H1 (cell line): ENCODE measurements at regions not wholly inside any gene's neighbourhood (a gene's known extent, or its start where the extent isn't known, plus 50 kb on each side); places are given as distances from the start of the nearest gene placed in this dataset.

ENCODE experiments used
- CTCF ChIA-PET: fragments of 300-600 bp; sonication (Branson Sonifier 250); formaldehyde crosslinking; loops from one replicate; lab custom pipeline; 2021; ENCODE audit not compliant: partially characterized antibody; lab: Charles Lee
- POLR2A ChIA-PET: fragments of 300-600 bp; sonication (Branson Sonifier 250); formaldehyde crosslinking; loops from one replicate; lab custom pipeline; 2021; ENCODE audit warnings: inconsistent platforms; ENCODE audit not compliant: partially characterized antibody; lab: Charles Lee
- DNase-seq, 2 experiments: peaks; one replicate each; pipeline versions ENCODE4 v3.0.0 to v3.0.0-alpha.2; 2010 to 2022; ENCODE audit warnings: low spot score in 2 of 2, low read depth in 1 of 2, mixed read lengths in 1 of 2
- FAIRE-seq: peaks from 2 replicates; lab custom pipeline; 2011; peaks lifted over from hg19 to GRCh38; lab: Jason Lieb, UNC
- H2AFZ ChIP-seq: 2 replicates; pipeline ENCODE4 v1.8.1; 2012; ENCODE audit warnings: low read length, inconsistent platforms
- H2AK5ac ChIP-seq: 2 replicates; pipeline ENCODE4 v1.6.1; 2013; ENCODE audit warnings: low read depth, low read length
- H2BK120ac ChIP-seq: replicated peaks from 2 replicates; pipeline ENCODE3; 2013; ENCODE audit warnings: low read depth, low read length, inconsistent platforms
- H2BK12ac ChIP-seq: 2 replicates; pipeline ENCODE4 v1.6.1; 2013; ENCODE audit warnings: low read depth, low read length
- H2BK15ac ChIP-seq: 2 replicates; pipeline ENCODE4 v1.6.1; 2013; ENCODE audit warnings: low read length
- H2BK20ac ChIP-seq: 2 replicates; pipeline ENCODE4 v1.6.1; 2013; ENCODE audit warnings: low read length
- H2BK5ac ChIP-seq: 2 replicates; pipeline ENCODE4 v1.6.1; 2013; ENCODE audit warnings: low read depth, low read length
- H3K14ac ChIP-seq: 2 replicates; pipeline ENCODE4 v1.6.1; 2013; ENCODE audit warnings: inconsistent platforms; ENCODE audit not compliant: insufficient read length
- H3K18ac ChIP-seq: 2 replicates; pipeline ENCODE4 v1.6.1; 2013; ENCODE audit warnings: low read length; ENCODE audit errors: extremely low read depth
- H3K23ac ChIP-seq: 2 replicates; pipeline ENCODE4 v1.6.1; 2013; ENCODE audit warnings: inconsistent platforms; ENCODE audit not compliant: insufficient read length
- H3K23me2 ChIP-seq: 2 replicates; pipeline ENCODE4 v1.6.1; 2013; ENCODE audit warnings: low read depth, low read length
- H3K27ac ChIP-seq: 2 replicates; pipeline ENCODE4 v1.6.1; 2011; ENCODE audit warnings: low read depth, low read length, inconsistent platforms
- H3K27me3 ChIP-seq, 4 experiments: replicated peaks in 1 of 4; 1 replicate in 1 of 4; 2 replicates in 3 of 4; pipeline versions ENCODE4 v1.6.1 to v1.8.1; 2011 to 2013; ENCODE audit warnings: low read length in 3 of 4, mild to moderate bottlenecking in 3 of 4, inconsistent platforms in 2 of 4, mixed read lengths in 2 of 4, moderate library complexity in 1 of 4; ENCODE audit not compliant: control insufficient read depth in 3 of 4, insufficient read depth in 3 of 4; ENCODE audit errors: extremely low read depth in 1 of 4
- H3K36me3 ChIP-seq, 4 experiments: 2 replicates each; pipeline versions ENCODE4 v1.6.1 to v1.8.1; 2011 to 2013; ENCODE audit warnings: mild to moderate bottlenecking in 4 of 4, low read length in 3 of 4, moderate library complexity in 2 of 4, control low read depth in 1 of 4, inconsistent platforms in 1 of 4; ENCODE audit not compliant: insufficient read depth in 4 of 4, control insufficient read depth in 2 of 4
- H3K4ac ChIP-seq: replicated peaks from 2 replicates; pipeline ENCODE3; 2013; ENCODE audit warnings: low read length, low read depth, mixed read lengths, inconsistent platforms; ENCODE audit not compliant: insufficient read length
- H3K4me1 ChIP-seq, 4 experiments: replicated peaks in 1 of 4; 1 replicate in 1 of 4; 2 replicates in 3 of 4; pipeline versions ENCODE4 v1.6.1 to v1.8.1; 2011 to 2013; ENCODE audit warnings: low read length in 3 of 4, inconsistent platforms in 2 of 4, mixed read lengths in 1 of 4; ENCODE audit not compliant: insufficient read depth in 4 of 4, control insufficient read depth in 3 of 4
- H3K4me2 ChIP-seq, 2 experiments: 2 replicates each; pipeline versions ENCODE4 v1.6.1 to v1.8.1; 2011 to 2013; ENCODE audit warnings: low read depth in 2 of 2, low read length in 2 of 2, control low read depth in 1 of 2, inconsistent platforms in 1 of 2, mild to moderate bottlenecking in 1 of 2; ENCODE audit not compliant: insufficient read depth in 1 of 2
- H3K4me3 ChIP-seq, 4 experiments: fragments of 200-600, 300-600 bp in 1 of 4; sonication (generic), shearing (Covaris generic), sonication (Bioruptor Twin) in 1 of 4; 2 replicates each; pipeline versions ENCODE4 v1.5.1 to v1.8.1; 2011 to 2016; ENCODE audit warnings: low read length in 4 of 4, low read depth in 3 of 4, control low read depth in 2 of 4, inconsistent platforms in 2 of 4, mild to moderate bottlenecking in 2 of 4, mixed read lengths in 1 of 4, moderate library complexity in 1 of 4; ENCODE audit not compliant: insufficient read depth in 2 of 4; ENCODE audit errors: extremely low read depth in 1 of 4
- H3K56ac ChIP-seq: replicated peaks from 2 replicates; pipeline ENCODE3; 2013; ENCODE audit warnings: low read depth, mild to moderate bottlenecking, mixed read lengths, low read length, inconsistent platforms; ENCODE audit not compliant: insufficient read length
- H3K79me1 ChIP-seq: 2 replicates; pipeline ENCODE4 v1.6.1; 2013; ENCODE audit warnings: low read depth, low read length, control low read depth
- H3K79me2 ChIP-seq, 2 experiments: 2 replicates each; pipeline versions ENCODE4 v1.6.1 to v1.8.1; 2012 to 2013; ENCODE audit warnings: low read length in 2 of 2, mild to moderate bottlenecking in 2 of 2, inconsistent platforms in 1 of 2; ENCODE audit not compliant: insufficient read depth in 2 of 2, control insufficient read depth in 1 of 2
- H3K9ac ChIP-seq, 4 experiments: replicated peaks in 1 of 4; 1 replicate in 1 of 4; 2 replicates in 3 of 4; pipeline versions ENCODE4 v1.6.1 to v1.8.1; 2011 to 2013; ENCODE audit warnings: low read depth in 3 of 4, low read length in 3 of 4, control low read depth in 2 of 4, mild to moderate bottlenecking in 2 of 4, moderate library complexity in 2 of 4, inconsistent platforms in 1 of 4; ENCODE audit errors: extremely low read depth in 1 of 4
- H3K9me3 ChIP-seq, 2 experiments: 2 replicates each; pipeline versions ENCODE4 v1.6.1 to v1.8.1; 2012 to 2013; ENCODE audit warnings: mild to moderate bottlenecking in 2 of 2, moderate library complexity in 2 of 2, control low read depth in 1 of 2, inconsistent platforms in 1 of 2, low read depth in 1 of 2, low read length in 1 of 2, mixed read lengths in 1 of 2; ENCODE audit not compliant: insufficient read depth in 2 of 2
- H4K20me1 ChIP-seq, 2 experiments: replicated peaks in 1 of 2; 2 replicates each; pipeline versions ENCODE3 to v1.8.1; 2011 to 2013; ENCODE audit warnings: inconsistent platforms in 2 of 2, low read length in 2 of 2, mild to moderate bottlenecking in 1 of 2; ENCODE audit not compliant: insufficient read depth in 2 of 2, control insufficient read depth in 1 of 2
- H4K5ac ChIP-seq: 2 replicates; pipeline ENCODE4 v1.6.1; 2013; ENCODE audit warnings: low read length, low read depth, mixed read lengths, inconsistent platforms; ENCODE audit not compliant: insufficient read length
- H4K8ac ChIP-seq: 2 replicates; pipeline ENCODE4 v1.8.0; 2013; ENCODE audit warnings: mild to moderate bottlenecking, moderate library complexity, low read length, inconsistent platforms; ENCODE audit not compliant: insufficient read depth; ENCODE audit errors: extremely low read depth
- H4K91ac ChIP-seq: replicated peaks from 2 replicates; pipeline ENCODE3; 2013; ENCODE audit warnings: low read length, mixed read lengths, inconsistent platforms; ENCODE audit not compliant: insufficient read length
- POU5F1 ChIP-seq: IDR thresholded peaks from 2 replicates; pipeline ENCODE4 v1.6.1; 2011; ENCODE audit warnings: low read depth, mild to moderate bottlenecking, low read length, moderate library complexity
- SIN3A ChIP-seq, 2 experiments: IDR thresholded peaks in 1 of 2; conservative IDR thresholded peaks in 1 of 2; 2 replicates each; pipeline ENCODE4 v1.6.1; 2011 to 2012; ENCODE audit warnings: low read length in 2 of 2, improper control_type of control experiment in 1 of 2, low read depth in 1 of 2, mild to moderate bottlenecking in 1 of 2
- WGBS, 2 experiments: shearing (Covaris generic) in 1 of 2; methylation state at CpG; one replicate each; pipeline versions ENCODE4 v1.1.6 to v1.1.7; 2013 to 2015; ENCODE audit warnings: low lambda C conversion rate in 2 of 2, mixed read lengths in 2 of 2, inconsistent platforms in 1 of 2, low coverage in 1 of 2, missing lambda C conversion rate in 1 of 2; ENCODE audit not compliant: insufficient replicate concordance in 2 of 2, insufficient coverage in 1 of 2, insufficient read length in 1 of 2; ENCODE audit errors: extremely low coverage in 1 of 2, missing lambda C conversion rate in 1 of 2; 5-methylcytosine and 5-hydroxymethylcytosine counted together

DNA sequence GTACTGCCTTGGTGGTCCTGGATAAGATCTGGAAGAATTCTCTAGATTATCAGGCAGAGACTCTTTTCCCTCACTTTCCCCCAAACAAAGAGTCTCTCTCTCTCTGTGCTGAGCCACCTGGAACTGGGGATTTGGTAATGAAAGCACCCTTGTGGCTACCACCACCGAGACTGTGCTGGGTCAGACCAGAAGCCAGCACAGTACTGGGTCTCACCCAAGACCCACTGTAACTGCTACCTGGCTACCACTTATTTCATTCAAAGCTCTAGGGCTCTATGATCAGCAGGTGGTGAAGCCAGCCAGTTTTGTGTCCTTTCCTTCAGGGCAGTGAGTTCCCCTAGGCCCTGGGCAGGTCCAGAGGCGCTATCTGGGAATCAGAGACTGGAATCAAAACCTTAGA is 269.6 kb upstream of the CWC22 start:
- no peak overlapping the region for H3K14ac ChIP-seq
- H4K5ac ChIP-seq = no peak overlapping the region
- no peak overlapping the region for H3K56ac ChIP-seq
- no peak overlapping the region for H4K91ac ChIP-seq
- no peaks in the 10 kb centered on the region for H3K79me1 ChIP-seq
- no peak overlapping the region for H2BK5ac ChIP-seq
- no peaks in the 10 kb centered on the region for H3K23me2 ChIP-seq
- H2BK12ac ChIP-seq = no peak overlapping the region
- H2AK5ac ChIP-seq = no peak overlapping the region
- no peak overlapping the region for H3K18ac ChIP-seq
- H3K27me3 ChIP-seq = peaks cover 0 to 1% (median 0%) of the 10 kb centered on the region in 4 experiments; a peak in 1 of 7 replicates
- H4K20me1 ChIP-seq = no peaks in the 10 kb centered on the region
- H3K36me3 ChIP-seq = no peaks in the 10 kb centered on the region
- CTCF ChIA-PET = no interaction called here
- H3K9ac ChIP-seq = no peak overlapping the region
- DNase-seq (no peak), FAIRE-seq (no peak)
- no peaks in the 10 kb centered on the region for H3K79me2 ChIP-seq
- no peak overlapping the region for H3K4ac ChIP-seq
- H3K4me1 ChIP-seq = no peaks in the 10 kb centered on the region
- H3K4me3 ChIP-seq = no peak overlapping the region
- no peak overlapping the region for H2BK20ac ChIP-seq
- 86% methylated on average over 2 of the region's 2 CpGs; no CpG with 5 or more reads in 1 of the 2 experiments for WGBS, 2 experiments
- no peak overlapping the region for H2BK120ac ChIP-seq
- no peak overlapping the region for H3K4me2 ChIP-seq
- POLR2A ChIA-PET = no interaction called here
- H3K9me3 ChIP-seq = no peaks in the 10 kb centered on the region
- H3K23ac ChIP-seq = no peak overlapping the region
- no peak overlapping the region for H4K8ac ChIP-seq
- no peak overlapping the region for H3K27ac ChIP-seq
- H2BK15ac ChIP-seq = no peak overlapping the region
- no peak for TF ChIP-seq SIN3A (conservative IDR thresholded peaks at IDR 0.05 in 1 of 2, IDR thresholded peaks at IDR 0.05 in 1 of 2; ENCODE audit: low read depth in 1 of 2, low read length in 2 of 2)
- TF ChIP-seq POU5F1 = no peak
- H2AFZ ChIP-seq = no peak overlapping the region
